IMR-90 (cell line): ENCODE measurements at regions not wholly inside any gene's neighbourhood (a gene's known extent, or its start where the extent isn't known, plus 50 kb on each side); places are given as distances from the start of the nearest gene placed in this dataset.

Experiments used
- ATAC-seq: fragments of 200-7000 bp; cut with Tn5 transposase; 2 replicates; pipeline ENCODE4 v1.9.1; 2020; ENCODE audit warnings: low read depth, mild to moderate bottlenecking, moderate library complexity
- BruUV-seq: library from RNA; stranded (reverse); fragments of 400-500 nt; replicated peaks from 2 replicates; lab custom pipeline; 2021; lab: Mats Ljungman, UMichigan
- CTCF ChIA-PET: fragments of 300-600 bp; formaldehyde crosslinking; extraction: SDS; loops from one replicate; lab custom pipeline; 2021; ENCODE audit warnings: antibody characterized with exemption; lab: Yijun Ruan, JAX
- POLR2A ChIA-PET: fragments of 300-600 bp; sonication (Branson Sonifier 250); formaldehyde crosslinking; loops from one replicate; lab custom pipeline; 2022; ENCODE audit warnings: antibody characterized with exemption; ENCODE audit not compliant: unreplicated experiment; lab: Charles Lee
- DNase-seq: peaks from one replicate; pipeline ENCODE4 v3.0.0; 2013
- H2AFZ ChIP-seq: replicated peaks from 2 replicates; pipeline ENCODE3; 2013; ENCODE audit warnings: low read length, mild to moderate bottlenecking; ENCODE audit not compliant: poor library complexity
- H2AK5ac ChIP-seq: 2 replicates; pipeline ENCODE4 v1.6.1; 2013; ENCODE audit warnings: low read depth, low read length, inconsistent platforms
- H2AK9ac ChIP-seq: replicated peaks from 2 replicates; pipeline ENCODE3; 2013; ENCODE audit warnings: mild to moderate bottlenecking, low read depth, low read length, moderate library complexity; ENCODE audit not compliant: poor library complexity
- H2BK120ac ChIP-seq: 2 replicates; pipeline ENCODE4 v1.6.1; 2013; ENCODE audit warnings: low read depth, low read length, inconsistent platforms
- H2BK15ac ChIP-seq: 3 replicates; pipeline ENCODE4 v1.6.1; 2013; ENCODE audit warnings: low read depth, low read length, inconsistent platforms
- H2BK20ac ChIP-seq: 2 replicates; pipeline ENCODE4 v1.6.1; 2013; ENCODE audit warnings: low read depth, mild to moderate bottlenecking, inconsistent platforms, low read length, moderate library complexity
- H2BK5ac ChIP-seq: 2 replicates; pipeline ENCODE4 v1.6.1; 2013; ENCODE audit warnings: mild to moderate bottlenecking, low read depth, low read length, inconsistent platforms; ENCODE audit not compliant: poor library complexity, severe bottlenecking
- H3K14ac ChIP-seq: replicated peaks from 2 replicates; pipeline ENCODE4 v1.6.1; 2013; ENCODE audit warnings: low read depth, low read length, inconsistent platforms
- H3K18ac ChIP-seq: 2 replicates; pipeline ENCODE4 v1.6.1; 2013; ENCODE audit warnings: low read depth, low read length, control low read depth
- H3K23ac ChIP-seq: 2 replicates; pipeline ENCODE4 v1.6.1; 2013; ENCODE audit warnings: low read depth, low read length, inconsistent platforms
- H3K27ac ChIP-seq: 2 replicates; pipeline ENCODE4 v1.5.1; 2013; ENCODE audit warnings: mild to moderate bottlenecking, control low read depth, low read length; ENCODE audit not compliant: insufficient read depth
- H3K27me3 ChIP-seq: 2 replicates; pipeline ENCODE4 v1.6.1; 2013; ENCODE audit warnings: low read length; ENCODE audit not compliant: control insufficient read depth, insufficient read depth
- H3K36me3 ChIP-seq: 2 replicates; pipeline ENCODE4 v1.6.1; 2013; ENCODE audit warnings: low read length, mixed read lengths; ENCODE audit not compliant: control insufficient read depth, insufficient read depth
- H3K4ac ChIP-seq: 2 replicates; pipeline ENCODE4 v1.6.1; 2013; ENCODE audit warnings: low read depth, low read length, inconsistent platforms
- H3K4me1 ChIP-seq: 2 replicates; pipeline ENCODE4 v1.6.1; 2013; ENCODE audit warnings: low read length, mixed read lengths; ENCODE audit not compliant: control insufficient read depth, insufficient read depth
- H3K4me2 ChIP-seq: 2 replicates; pipeline ENCODE4 v1.6.1; 2013; ENCODE audit warnings: low read depth, mild to moderate bottlenecking, control low read depth, low read length, moderate library complexity
- H3K4me3 ChIP-seq: 2 replicates; pipeline ENCODE4 v1.5.1; 2013; ENCODE audit warnings: low read depth, mild to moderate bottlenecking, control low read depth, low read length, moderate library complexity; ENCODE audit not compliant: insufficient read depth
- H3K56ac ChIP-seq: 2 replicates; pipeline ENCODE4 v1.6.1; 2013; ENCODE audit warnings: low read length, inconsistent platforms; ENCODE audit not compliant: insufficient read depth; ENCODE audit errors: extremely low read depth
- H3K79me1 ChIP-seq, 2 experiments: 2 replicates each; pipeline ENCODE4 v1.6.1; 2013; ENCODE audit warnings: low read length in 2 of 2, inconsistent platforms in 1 of 2, low read depth in 1 of 2
- H3K9ac ChIP-seq: 2 replicates; pipeline ENCODE4 v1.6.1; 2013; ENCODE audit warnings: low read depth, low read length, control low read depth
- H3K9me1 ChIP-seq: 2 replicates; pipeline ENCODE4 v1.6.1; 2013; ENCODE audit warnings: low read length, inconsistent platforms; ENCODE audit not compliant: insufficient read depth
- H3K9me3 ChIP-seq: 2 replicates; pipeline ENCODE4 v1.6.1; 2013; ENCODE audit warnings: low read length; ENCODE audit not compliant: control insufficient read depth, insufficient read depth
- H4K20me1 ChIP-seq: 2 replicates; pipeline ENCODE4 v1.6.1; 2013; ENCODE audit warnings: low read length, inconsistent platforms; ENCODE audit not compliant: insufficient read depth
- H4K5ac ChIP-seq: 2 replicates; pipeline ENCODE4 v1.6.1; 2013; ENCODE audit warnings: mild to moderate bottlenecking, low read depth, low read length, control low read depth
- H4K8ac ChIP-seq, 2 experiments: 2 replicates each; pipeline ENCODE4 v1.6.1; 2013; ENCODE audit warnings: low read depth in 2 of 2, low read length in 2 of 2, control low read depth in 1 of 2, inconsistent platforms in 1 of 2
- H4K91ac ChIP-seq: 2 replicates; pipeline ENCODE4 v1.6.1; 2013; ENCODE audit warnings: low read depth, low read length, inconsistent platforms; ENCODE audit not compliant: insufficient read depth
- POLR2A ChIP-seq: IDR thresholded peaks from 2 replicates; pipeline ENCODE4 v1.6.1; 2012; ENCODE audit warnings: mild to moderate bottlenecking, low read depth, low read length
- WGBS, 2 experiments: methylation state at CpG; one replicate each; pipeline versions ENCODE4 v1.1.5 to v1.1.7; 2013; ENCODE audit warnings: missing lambda C conversion rate in 2 of 2; ENCODE audit not compliant: insufficient read length in 1 of 2; ENCODE audit errors: extremely low coverage in 2 of 2; 5-methylcytosine and 5-hydroxymethylcytosine counted together
- dilution Hi-C: fragments of 300-500 bp; cut with HindIII; formaldehyde crosslinking; loops from one replicate; pipeline ENCODE4 v1.14.3; 2018; ENCODE audit warnings: low sequenced_read_pairs; ENCODE audit not compliant: unreplicated experiment
- in situ Hi-C: fragments of 300-500 bp; cut with MboI; formaldehyde crosslinking; loops from 3 replicates; pipeline ENCODE4 v1.14.3; 2019; ENCODE audit warnings: low sequenced_read_pairs, inconsistent platforms, mixed read lengths
- intact Hi-C: fragments of 100-400 bp; cut with micrococcal nuclease; formaldehyde crosslinking; loops from 2 replicates; pipeline ENCODE4 v1.10.0; 2022

- no peak overlapping the region for H3K23ac ChIP-seq
- no peaks in the 10 kb centered on the region for H3K79me1 ChIP-seq
- DNase-seq (no peak), ATAC-seq (no peak)
- no peak overlapping the region for H3K14ac ChIP-seq
- no peak overlapping the region for H3K9ac ChIP-seq
- no peak for TF ChIP-seq POLR2A
- H3K4me3 ChIP-seq, result no peak overlapping the region
- intact Hi-C loops (no loop called here), in situ Hi-C loops (no loop called here), dilution Hi-C loops (no loop called here)
- POLR2A ChIA-PET, result no interaction called here
- no TSS peak for BruUV-seq
- no peak overlapping the region for H2BK15ac ChIP-seq
- CTCF ChIA-PET, result no interaction called here
- no peak overlapping the region for H2AK9ac ChIP-seq
- no peak overlapping the region for H3K18ac ChIP-seq
- no peaks in the 10 kb centered on the region for H3K9me1 ChIP-seq
- H3K27me3 ChIP-seq, result no peaks in the 10 kb centered on the region
- no peak overlapping the region for H2BK120ac ChIP-seq
- H3K4me2 ChIP-seq, result no peak overlapping the region
- H2BK20ac ChIP-seq, result no peak overlapping the region
- H2BK5ac ChIP-seq, result no peak overlapping the region
- no peak overlapping the region for H3K27ac ChIP-seq
- H4K8ac ChIP-seq, result no peak overlapping the region
- no peak overlapping the region for H2AFZ ChIP-seq
- H2AK5ac ChIP-seq, result no peak overlapping the region
- no peak overlapping the region for H3K56ac ChIP-seq
- H3K36me3 ChIP-seq, result no peaks in the 10 kb centered on the region
- H3K4me1 ChIP-seq, result no peaks in the 10 kb centered on the region
- no peak overlapping the region for H3K4ac ChIP-seq
- no CpG with 5 or more reads among the region's 3 CpGs for WGBS, 2 experiments
- no peak overlapping the region for H4K91ac ChIP-seq
- H3K9me3 ChIP-seq, result peaks cover 13% of the 10 kb centered on the region; the same call in 1 of the 2 replicates
- no peaks in the 10 kb centered on the region for H4K20me1 ChIP-seq
- no peak overlapping the region for H4K5ac ChIP-seq
Observed at GRCh38 chr2:106965611-106966010, 79.6 kb upstream of the ST6GAL2 start.
